ENCODE measurements at regions not wholly inside any gene's neighbourhood (a gene's known extent, or its start where the extent isn't known, plus 50 kb on each side); places are given as distances from the start of the nearest gene placed in this dataset.

GRCh38 chr5:13464532-13465193 lies 479.8 kb downstream of the DNAH5 start:
- ChIA-PET CTCF (interaction anchor here (1.6 kb wide), 1 partner anchor 14 kb away, joined by 5 read pairs; no protein-coding TSS in a partner anchor), POLR2A (interaction anchor here (0.7 kb wide), 1 partner anchor 124 kb away, joined by 5 read pairs; no protein-coding TSS in a partner anchor)
- no peaks in the 10 kb centered on the region for H3K9me3 ChIP-seq (ENCODE audit: control insufficient read depth, insufficient read depth, low read depth, low read length)
- H3K27ac ChIP-seq (ENCODE audit: extremely low read depth, low read depth, low read length): no peak overlapping the region
- H3K4me3 ChIP-seq (ENCODE audit: low read depth, low read length): no peak overlapping the region
- TF ChIP-seq ZNF449 (tag by site-specific recombination; IDR thresholded peaks at IDR 0.05): no peak
- TF ChIP-seq ZNF664 (tag by site-specific recombination; IDR thresholded peaks at IDR 0.05): no peak
- TF ChIP-seq ZNF621 (tag by site-specific recombination; IDR thresholded peaks at IDR 0.05): no peak
- no peak for TF ChIP-seq ZNF214 (tag by site-specific recombination; IDR thresholded peaks at IDR 0.05; ENCODE audit: borderline replicate concordance)
- TF ChIP-seq HOXD13 (CRISPR knock-in tag; IDR thresholded peaks at IDR 0.05; ENCODE audit: borderline replicate concordance): no peak
- no peak for TF ChIP-seq PRDM6 (tag by site-specific recombination; IDR thresholded peaks at IDR 0.05)
- TF ChIP-seq ZNF629 (tag by site-specific recombination; IDR thresholded peaks at IDR 0.05): no peak
- no peak for TF ChIP-seq ZNF792 (tag by site-specific recombination; IDR thresholded peaks at IDR 0.05)
- TF ChIP-seq MYNN (tag by site-specific recombination; IDR thresholded peaks at IDR 0.05; ENCODE audit: borderline replicate concordance): no peak
- no peaks in the 10 kb centered on the region for H3K4me1 ChIP-seq (ENCODE audit: control insufficient read depth, insufficient read depth, low read length)
- H3K36me3 ChIP-seq (ENCODE audit: control insufficient read depth in 2 of 2, insufficient read depth in 1 of 2, low read length in 2 of 2): no peaks in the 10 kb centered on the region

- ChIA-PET POLR2A (no interaction called here), CTCF (interaction anchor here (0.7 kb wide), 1 partner anchor 18 kb away, joined by 4 read pairs; no protein-coding TSS in a partner anchor)
- Histone ChIP-seq H3K4me3 (ENCODE audit: low read depth, low read length) (no peak overlapping the region), H3K9me3 (ENCODE audit: control insufficient read depth, insufficient read depth, low read depth, low read length) (no peaks in the 10 kb centered on the region), H3K36me3 (ENCODE audit: control insufficient read depth in 2 of 2, insufficient read depth in 1 of 2, low read length in 2 of 2) (no peaks in the 10 kb centered on the region), H3K4me1 (ENCODE audit: control insufficient read depth, insufficient read depth, low read length) (no peaks in the 10 kb centered on the region), H3K27ac (ENCODE audit: extremely low read depth, low read depth, low read length) (no peak overlapping the region)
- no peak for TF ChIP-seq ZNF132 (tag by site-specific recombination; IDR thresholded peaks at IDR 0.05; ENCODE audit: borderline replicate concordance)
- no peak for TF ChIP-seq SCRT2 (tag by site-specific recombination; IDR thresholded peaks at IDR 0.05)
- TF ChIP-seq PRDM1 (tag by site-specific recombination; IDR thresholded peaks at IDR 0.05): no peak
- no peak for TF ChIP-seq ZNF501 (tag by site-specific recombination; IDR thresholded peaks at IDR 0.05)
- TF ChIP-seq ZNF555 (tag by site-specific recombination; conservative IDR thresholded peaks at IDR 0.05): no peak
- no peak for TF ChIP-seq ZNF133 (tag by site-specific recombination; IDR thresholded peaks at IDR 0.05)
- no peak for TF ChIP-seq ZNF843 (tag by site-specific recombination; IDR thresholded peaks at IDR 0.05)
- no peak for TF ChIP-seq ZNF600 (tag by site-specific recombination; IDR thresholded peaks at IDR 0.05)
- no peak for TF ChIP-seq HOXA7 (CRISPR knock-in tag; IDR thresholded peaks at IDR 0.05; ENCODE audit: borderline replicate concordance)
- no peak for TF ChIP-seq ZSCAN30 (tag by site-specific recombination; IDR thresholded peaks at IDR 0.05)
- TF ChIP-seq ZNF626 (tag by site-specific recombination; IDR thresholded peaks at IDR 0.05): no peak
- no peak for TF ChIP-seq ZNF707 (tag by site-specific recombination; IDR thresholded peaks at IDR 0.05)
- no peak for TF ChIP-seq ZNF433 (tag by site-specific recombination; IDR thresholded peaks at IDR 0.05; ENCODE audit: low read depth)
- TF ChIP-seq SETDB1 (IDR thresholded peaks at IDR 0.05; ENCODE audit: insufficient read length, low read length): no peak
- TF ChIP-seq ZNF266 (tag by site-specific recombination; IDR thresholded peaks at IDR 0.05; ENCODE audit: low read depth): no peak
- TF ChIP-seq ZNF416 (tag by site-specific recombination; IDR thresholded peaks at IDR 0.05): no peak
Observed at GRCh38 chr5:13460587-13460986, 483.9 kb downstream of the DNAH5 start.
